GM21390 (cell line): ENCODE measurements at regions not wholly inside any gene's neighbourhood (a gene's known extent, or its start where the extent isn't known, plus 50 kb on each side); places are given as distances from the start of the nearest gene placed in this dataset.

ENCODE experiments used
- ATAC-seq: cut with Tn5 transposase; IDR thresholded peaks from one replicate; pipeline ENCODE4 v1.9.1; 2021; ENCODE audit not compliant: unreplicated experiment

GRCh38 chr20:52289956-52290565 is 98.5 kb upstream of the ZFP64 start:
- ATAC-seq: no peak

- no peak for ATAC-seq
Observed at GRCh38 chr20:52280407-52280806, 88.8 kb upstream of the ZFP64 start.

GRCh38 chr20:52279706-52280105 is 88.1 kb upstream of the ZFP64 start:
- no peak for ATAC-seq

- no peak for ATAC-seq
Observed at GRCh38 chr20:52275181-52275691, 83.7 kb upstream of the ZFP64 start.

DNA sequence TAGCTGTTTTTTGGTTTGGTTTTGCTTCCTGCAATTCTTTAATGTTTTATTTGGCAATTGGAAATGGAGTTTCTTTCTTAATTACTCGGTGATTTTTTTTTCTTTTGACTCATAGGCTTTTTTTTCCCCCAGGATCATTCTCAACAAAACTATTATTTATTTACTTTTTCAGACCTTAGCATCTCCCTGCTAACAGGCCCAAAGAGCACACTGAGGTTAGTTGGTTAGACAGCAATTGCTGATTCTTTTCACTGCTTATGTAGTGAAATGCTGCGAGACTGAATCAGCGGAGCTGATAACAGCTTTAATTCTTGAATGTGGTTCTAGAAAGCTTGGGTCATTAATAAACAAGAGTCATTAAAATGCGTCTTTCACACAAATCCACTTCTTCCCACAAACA is 79.1 kb upstream of the ZFP64 start:
- no peak for ATAC-seq

DNA sequence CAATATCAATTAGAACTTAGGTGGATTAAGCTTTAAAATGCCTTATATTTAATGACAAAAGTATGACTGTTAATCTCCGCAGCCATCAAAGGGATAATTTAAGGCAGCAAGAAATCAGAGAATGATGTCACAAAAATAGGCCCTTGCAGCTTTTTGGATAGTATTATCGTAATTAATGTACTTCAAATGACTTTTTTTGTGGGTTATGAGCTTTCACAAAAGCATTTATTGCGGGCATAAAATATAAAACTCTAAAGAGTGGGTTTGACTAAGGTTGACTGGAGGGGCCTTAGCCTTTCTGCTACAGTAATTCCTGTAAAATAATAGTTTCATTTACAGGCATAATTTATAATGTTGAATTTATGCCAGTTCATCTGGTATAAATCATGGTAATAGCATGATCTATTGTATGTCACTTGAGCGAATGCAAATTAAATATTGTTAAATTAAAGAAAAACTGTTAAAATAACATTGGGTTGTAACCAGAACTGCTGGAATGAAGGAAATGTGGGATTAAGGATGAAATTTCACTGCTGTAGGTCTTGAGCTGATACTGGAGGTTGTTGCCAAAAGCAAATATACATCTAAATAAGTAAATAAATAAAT is 78.5 kb upstream of the ZFP64 start:
- no peak for ATAC-seq

- ATAC-seq: no peak
Observed at GRCh38 chr20:52269321-52269720, 77.7 kb upstream of the ZFP64 start.

DNA sequence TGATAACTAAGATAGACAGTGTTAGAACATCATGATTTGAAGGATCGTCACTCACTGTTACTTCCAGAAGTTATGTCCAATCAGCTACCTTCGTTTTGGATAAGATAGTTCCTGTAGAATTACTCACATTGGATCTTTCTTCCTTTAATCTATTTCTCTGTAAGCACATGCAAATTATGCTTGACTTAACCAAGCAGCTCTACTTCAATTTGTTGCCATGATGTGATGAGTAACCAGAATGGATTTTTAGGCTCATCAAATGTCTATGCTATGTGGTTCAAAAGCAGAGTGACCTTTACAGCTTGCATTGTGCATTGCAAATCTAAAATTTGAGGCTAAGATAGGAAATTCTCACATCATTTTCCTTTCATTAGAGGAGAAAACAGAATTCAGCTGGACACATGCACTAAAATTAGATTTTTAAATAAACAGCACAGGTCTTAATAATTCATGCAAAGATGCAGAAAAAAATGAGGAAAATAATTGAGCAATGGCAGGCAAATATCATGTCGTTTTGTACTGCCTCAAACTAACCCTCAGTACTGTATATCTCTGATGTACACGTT is 76.7 kb upstream of the ZFP64 start:
- no peak for ATAC-seq

GRCh38 chr20:52267418-52267817 is 75.8 kb upstream of the ZFP64 start:
- ATAC-seq: no peak

GRCh38 chr20:52263757-52264156 is 72.2 kb upstream of the ZFP64 start:
- ATAC-seq: no peak

GRCh38 chr20:52261792-52262191 is 70.2 kb upstream of the ZFP64 start:
- no peak for ATAC-seq

DNA sequence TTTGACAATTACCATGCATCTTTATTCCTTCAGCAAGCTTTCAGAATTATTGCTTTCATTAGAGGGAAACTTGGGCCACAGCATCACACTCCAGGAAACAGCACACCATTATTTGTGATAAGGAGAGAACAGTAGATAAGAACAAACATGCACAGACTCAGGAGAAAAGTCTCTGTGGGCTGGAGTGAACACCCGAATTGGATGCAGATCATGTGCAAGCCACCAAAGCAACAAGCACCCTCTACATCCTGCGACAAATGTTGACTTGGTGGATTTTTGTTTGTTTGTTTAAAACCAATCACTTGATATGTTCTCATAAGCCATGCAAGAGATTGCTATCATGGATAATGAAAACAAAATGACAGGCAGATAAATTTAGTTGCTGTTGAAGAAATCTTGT is 67.7 kb upstream of the ZFP64 start:
- ATAC-seq: no peak

DNA sequence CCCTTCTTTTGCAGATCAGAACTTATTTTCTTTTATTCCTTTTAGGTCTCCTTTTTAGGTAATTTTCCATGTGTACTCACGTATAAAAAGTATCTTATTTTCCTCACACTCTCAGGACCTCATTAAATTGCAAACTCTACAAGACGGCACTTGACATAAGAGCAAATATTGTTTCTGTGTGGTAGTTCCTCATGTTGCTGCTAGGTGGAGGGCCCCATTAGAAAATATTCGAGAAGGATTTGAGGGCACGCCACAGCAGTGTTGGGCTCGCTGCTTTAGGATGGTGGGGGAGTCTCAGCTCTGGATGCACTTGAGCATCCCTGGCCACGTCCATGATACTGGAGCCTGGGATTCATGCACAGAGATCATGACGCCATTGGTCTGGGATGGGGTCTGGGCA is 64.9 kb upstream of the ZFP64 start:
- no peak for ATAC-seq

DNA sequence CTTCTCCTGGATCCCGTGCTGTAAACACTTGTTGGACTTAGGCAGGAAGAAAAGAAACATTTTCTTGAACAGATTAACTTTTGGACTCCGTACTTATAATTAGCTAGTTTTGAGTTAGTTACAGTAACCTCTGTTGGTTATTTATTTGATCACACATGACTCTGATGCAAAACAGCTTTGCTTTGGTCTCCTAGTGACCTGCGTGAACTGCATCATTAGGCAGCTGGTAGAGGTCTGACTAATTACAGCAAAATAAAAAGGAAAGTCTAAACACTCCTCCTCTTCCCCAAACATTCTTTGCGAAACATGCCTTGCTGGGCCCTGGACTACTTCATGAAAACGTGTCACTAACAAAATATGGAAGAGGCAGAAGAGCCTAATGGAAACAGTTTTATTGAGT is 61.1 kb upstream of the ZFP64 start:
- no peak for ATAC-seq

DNA sequence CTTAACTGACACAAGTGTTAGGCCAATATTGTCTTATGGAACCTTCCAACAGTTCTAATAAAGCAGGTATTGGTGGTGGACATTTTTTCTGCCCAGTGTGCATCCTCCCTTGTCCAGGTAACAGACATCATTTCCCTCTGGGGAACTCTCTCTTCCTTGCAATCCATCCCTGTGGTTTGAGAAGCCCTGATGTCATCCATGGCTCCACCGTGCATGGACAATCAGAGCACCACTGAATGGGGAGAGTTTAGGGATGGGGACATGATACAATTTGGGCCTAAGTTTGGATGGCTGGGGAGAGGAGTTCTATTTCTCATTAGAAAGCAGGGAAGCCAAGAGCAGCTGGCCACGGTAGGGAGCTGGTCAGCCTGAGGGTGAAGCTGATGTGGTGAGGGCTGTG is 60.2 kb upstream of the ZFP64 start:
- ATAC-seq: no peak

DNA sequence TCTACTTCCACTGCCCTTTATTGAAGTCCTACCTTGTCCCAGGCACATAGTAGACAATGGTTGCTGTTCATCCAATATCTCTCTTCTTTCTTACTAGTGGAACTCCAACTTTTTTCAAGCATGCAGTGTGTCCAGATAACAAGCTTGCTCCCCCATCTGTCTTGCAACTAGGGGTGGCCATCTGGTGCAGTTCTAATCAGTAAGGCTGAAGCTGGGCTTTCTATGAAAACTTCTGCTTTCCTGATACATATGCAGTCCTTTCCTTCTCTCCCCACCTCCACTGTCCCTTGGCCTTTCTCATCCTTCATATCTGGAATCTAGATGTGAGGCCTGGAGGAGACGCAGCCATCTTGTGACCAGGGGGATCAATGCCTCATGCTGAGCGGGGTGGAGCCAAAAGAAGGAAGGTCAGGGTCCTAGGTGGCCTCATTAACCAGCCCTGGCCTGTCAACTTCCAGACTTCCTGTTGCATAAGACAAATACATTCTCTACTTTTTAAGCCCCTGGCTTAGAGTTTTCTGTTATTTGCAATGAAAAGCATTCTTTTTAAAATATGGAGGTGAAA is 59.6 kb upstream of the ZFP64 start:
- ATAC-seq: no peak

GRCh38 chr20:52247548-52247947 is 56.0 kb upstream of the ZFP64 start:
- no peak for ATAC-seq

DNA sequence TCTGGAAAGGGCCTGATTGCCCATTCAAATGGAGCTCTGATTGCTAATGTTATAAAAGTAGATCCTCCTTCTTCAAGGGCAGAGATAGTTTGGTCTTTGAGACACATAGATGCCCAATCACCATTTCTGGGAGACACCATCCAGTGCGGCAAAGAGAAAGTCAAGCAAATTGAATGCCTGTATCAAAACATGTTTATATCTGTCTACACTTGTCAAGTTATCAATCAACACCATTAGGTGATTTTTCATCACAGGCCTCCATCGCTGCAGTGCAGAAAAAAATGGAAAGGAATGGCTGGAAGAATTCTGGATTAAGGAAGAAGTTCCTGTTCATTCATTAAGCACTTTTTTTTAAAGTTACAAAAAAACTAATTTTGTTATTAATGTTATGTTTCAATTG is 54.8 kb upstream of the ZFP64 start:
- no peak for ATAC-seq

DNA sequence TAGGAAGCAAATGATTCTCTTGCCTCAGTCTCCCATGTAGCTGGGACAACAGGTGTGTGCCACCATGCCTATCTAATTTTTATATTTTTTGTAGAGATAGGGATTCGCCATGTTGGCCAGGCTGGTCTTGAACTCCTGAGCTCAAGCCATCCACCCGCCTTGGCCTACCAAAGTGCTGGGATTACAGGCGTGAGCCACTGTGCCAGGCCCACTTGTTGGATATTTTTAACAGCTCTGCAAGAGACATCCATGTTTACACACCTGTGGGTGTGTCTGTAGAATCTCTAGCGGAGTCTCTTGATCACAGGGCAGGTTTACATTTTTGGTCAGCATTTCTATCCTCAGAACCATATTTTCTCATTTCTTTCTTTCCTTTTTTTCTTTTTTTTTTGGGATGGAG is 53.1 kb upstream of the ZFP64 start:
- ATAC-seq: no peak

GRCh38 chr20:52242237-52243230 is 51.0 kb upstream of the ZFP64 start:
- no peak for ATAC-seq
